ENCODE measurements at regions not wholly inside any gene's neighbourhood (a gene's known extent, or its start where the extent isn't known, plus 50 kb on each side); places are given as distances from the start of the nearest gene placed in this dataset.
"Not testable (repeated sequence)": the region's sequence is repeated elsewhere in the genome, so short reads cannot be mapped to it uniquely, and the experiment has no call there.

DNA sequence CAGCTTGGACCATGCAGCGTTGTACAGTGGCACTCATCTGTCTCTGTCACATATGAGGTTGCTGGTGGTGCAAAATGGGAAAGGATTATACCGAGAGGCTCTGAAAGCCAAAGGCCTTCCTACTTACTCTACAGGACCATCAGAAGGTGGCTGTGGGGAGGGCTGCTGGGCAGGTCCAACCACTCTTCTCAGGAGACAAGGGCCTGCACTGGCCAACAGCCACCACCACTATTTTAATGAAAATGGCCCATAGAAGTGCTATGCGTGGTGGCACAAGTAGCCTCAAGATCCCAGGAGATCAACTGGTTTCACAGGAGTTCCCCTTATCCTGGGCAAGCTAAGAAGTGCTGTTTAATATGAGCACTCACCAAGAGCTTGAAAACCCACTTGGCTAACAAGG lies 52.3 kb downstream of the MRPL57 start:
- ATAC-seq: no peak
- no peak for DNase-seq (ENCODE audit: low spot score)

DNA sequence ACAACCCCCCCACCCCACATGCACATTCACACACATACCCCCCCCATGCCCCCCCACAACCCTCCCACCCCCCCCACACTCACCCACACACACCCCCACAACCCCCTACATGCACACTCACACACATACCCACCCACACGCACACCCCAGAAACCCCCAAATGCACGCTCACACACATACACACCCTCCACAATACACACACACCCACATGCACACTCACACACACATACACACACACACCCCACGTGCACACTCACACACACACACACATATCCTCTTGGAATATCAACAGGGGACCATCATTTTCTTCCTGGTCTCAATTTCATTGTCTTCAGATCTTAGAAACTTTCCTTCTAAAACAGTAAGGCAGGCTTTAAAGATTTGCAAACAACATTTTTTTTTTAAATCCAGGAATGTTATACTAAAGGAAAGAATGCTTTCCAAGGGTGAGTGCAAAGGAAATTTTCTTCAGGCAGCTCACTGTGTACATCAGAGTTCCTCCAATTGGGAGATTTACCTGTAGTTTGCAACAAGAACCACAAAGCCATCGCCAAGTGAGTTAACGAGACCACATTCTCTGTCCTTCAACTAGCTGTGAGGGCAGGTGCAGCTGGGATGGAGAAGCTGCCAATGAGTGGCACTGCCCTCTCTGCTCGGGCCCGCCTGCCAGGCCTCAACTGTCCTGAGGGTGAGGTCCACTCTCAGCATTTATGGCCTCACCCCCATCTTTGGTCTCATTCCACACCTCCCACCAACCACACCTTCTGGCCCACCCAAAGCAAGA lies 53.0 kb downstream of the MRPL57 start:
- ATAC-seq (no peak), DNase-seq (ENCODE audit: low spot score) (no peak)

DNA sequence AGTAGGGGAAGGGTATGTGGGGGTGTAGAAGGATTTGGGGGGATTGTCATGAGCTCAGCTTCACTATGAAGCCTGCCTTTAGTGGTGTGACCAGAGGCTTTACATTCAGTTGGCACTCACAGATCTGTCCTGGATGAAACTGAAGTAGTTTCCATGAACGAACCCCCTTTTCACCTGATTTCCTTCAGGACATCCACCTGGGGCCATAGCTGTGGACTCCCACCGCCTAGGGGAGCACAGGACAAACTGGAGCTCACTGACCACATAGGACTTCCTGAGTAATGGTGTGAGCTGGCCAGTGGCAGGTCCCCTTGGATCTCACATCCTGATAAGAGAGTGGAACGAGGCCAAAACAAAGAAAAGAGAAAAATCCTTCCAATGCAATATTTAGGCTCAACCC lies 54.1 kb downstream of the MRPL57 start:
- ATAC-seq: no peak
- no peak for DNase-seq (ENCODE audit: low spot score)

DNA sequence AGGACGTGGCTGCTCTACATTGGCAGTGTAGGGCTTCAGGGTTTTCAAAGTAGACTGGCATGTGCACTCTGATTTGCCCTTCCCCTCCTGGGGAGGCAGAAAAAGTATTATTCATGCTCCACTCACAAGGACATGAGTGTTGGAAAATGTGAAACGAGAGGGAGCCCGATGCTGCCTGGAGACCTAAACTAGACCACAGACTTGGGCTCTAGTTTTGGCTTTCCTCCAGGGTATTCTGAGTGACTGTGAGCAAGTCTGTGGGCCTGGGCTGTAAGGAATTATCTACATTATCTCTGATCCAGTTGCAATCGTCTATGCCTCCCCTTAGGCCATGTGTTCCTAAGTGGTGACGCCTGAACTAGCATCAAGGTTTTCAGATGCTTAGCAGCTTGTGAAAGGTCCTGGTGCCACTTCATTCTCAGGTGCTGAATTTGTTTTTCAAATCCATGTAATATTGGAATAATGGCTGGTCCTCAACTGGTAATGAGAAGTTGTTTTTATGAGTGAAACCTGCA lies 55.0 kb downstream of the MRPL57 start:
- no peak for ATAC-seq

DNA sequence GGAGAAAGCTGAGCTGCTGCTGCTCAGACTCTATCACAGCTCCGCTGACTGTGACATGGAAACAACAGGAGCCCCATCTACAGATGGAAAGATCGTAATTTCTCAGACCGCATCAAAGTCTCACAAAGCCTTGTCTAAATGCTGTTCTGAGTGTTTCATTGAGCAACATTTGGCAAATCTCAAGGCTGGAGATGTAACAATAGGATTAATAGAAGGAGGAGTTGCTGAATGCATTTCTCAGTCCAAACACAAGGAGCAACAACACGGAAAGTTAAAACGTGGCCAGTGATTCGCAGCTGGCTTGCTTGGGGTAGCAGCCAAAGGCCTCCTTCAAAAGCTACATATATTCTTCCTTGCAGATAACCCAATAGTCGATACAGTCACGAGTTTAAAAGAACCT lies 55.7 kb downstream of the MRPL57 start:
- ATAC-seq (no peak), DNase-seq (ENCODE audit: low spot score) (no peak)

More for the DNA sequence above, 55.0 kb downstream of the MRPL57 start:
- DNase-seq (ENCODE audit: low spot score): no peak

DNA sequence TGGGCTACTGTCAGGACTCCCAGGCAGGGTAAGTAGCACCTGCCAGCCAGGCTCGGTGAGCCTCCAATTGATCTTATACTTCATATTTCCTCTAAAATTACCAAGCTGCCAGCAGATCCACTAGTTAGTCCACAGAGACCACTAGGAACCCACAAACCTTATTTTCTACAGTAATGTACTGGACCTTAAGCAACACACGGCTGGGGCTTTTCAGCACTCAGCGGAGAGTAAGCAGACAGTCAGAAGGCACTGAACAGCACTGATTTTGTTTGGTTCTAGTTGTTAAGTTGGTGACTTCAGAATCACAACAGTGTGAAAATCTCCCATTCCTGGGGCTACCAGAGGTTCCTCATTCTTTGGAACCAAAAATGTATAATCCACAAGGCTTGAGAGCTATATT lies 56.1 kb downstream of the MRPL57 start:
- DNase-seq (ENCODE audit: low spot score): no peak
- no peak for ATAC-seq

DNA sequence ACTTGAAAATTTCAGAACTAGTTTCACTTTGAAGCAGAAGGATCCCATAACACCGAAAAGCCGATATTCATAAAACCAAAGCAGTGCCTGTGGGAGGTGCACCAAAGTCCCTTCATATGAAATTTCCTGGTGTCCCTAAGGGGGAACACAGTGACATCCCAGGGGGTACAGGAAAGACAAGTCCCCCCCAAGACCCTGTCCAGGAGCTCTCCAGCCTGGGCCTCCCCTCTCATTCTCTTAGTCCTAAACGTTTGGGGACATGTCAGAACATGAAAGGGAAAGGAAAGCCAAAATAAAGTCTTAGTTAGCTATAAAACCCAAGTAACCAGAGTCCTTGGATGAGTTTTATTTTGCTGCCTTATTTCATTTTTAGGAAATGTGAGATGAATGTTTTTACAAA lies 56.6 kb downstream of the MRPL57 start:
- no peak for ATAC-seq
- no peak for DNase-seq (ENCODE audit: low spot score)

DNA sequence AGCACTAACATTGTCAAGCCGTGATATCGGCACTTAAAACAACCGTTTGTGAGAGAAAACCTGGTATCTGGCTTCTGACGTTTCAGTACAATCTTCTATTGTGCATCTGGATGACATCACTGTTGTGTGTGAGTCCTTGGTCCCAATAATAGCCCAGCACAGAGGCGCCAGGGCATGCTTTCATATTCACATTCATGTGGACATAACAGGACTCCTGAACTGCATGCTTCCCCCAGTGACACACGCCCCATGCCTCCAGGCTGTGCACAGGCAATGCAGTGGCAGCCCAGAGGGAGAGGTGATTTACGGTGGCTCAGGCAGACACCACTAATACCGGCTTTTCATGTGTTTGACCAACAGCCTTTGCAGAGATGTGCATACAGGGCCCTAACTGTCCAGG lies 58.1 kb downstream of the MRPL57 start:
- DNase-seq (ENCODE audit: low spot score): no peak

DNA sequence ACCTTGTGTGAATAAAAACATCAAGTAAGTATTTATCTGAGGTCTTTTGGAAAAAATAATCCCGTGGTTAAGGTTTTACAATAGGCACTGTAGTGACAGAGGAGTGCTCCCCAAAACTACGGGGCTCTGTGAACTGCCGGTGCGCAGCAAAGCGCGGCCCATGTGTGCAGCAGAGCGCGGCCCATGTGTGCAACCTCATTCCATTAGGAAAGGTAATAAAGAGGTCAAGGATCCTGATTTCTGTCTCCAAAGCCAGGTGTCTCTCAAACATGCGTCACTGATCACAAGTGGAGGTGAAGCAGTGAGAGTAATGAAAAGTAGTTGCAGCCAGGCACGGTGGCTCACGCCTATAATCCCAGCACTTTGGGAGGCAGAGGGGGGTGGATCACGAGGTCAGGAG lies 58.7 kb downstream of the MRPL57 start:
- no peak for DNase-seq (ENCODE audit: low spot score)

More for the DNA sequence above, 58.1 kb downstream of the MRPL57 start:
- no peak for ATAC-seq

DNA sequence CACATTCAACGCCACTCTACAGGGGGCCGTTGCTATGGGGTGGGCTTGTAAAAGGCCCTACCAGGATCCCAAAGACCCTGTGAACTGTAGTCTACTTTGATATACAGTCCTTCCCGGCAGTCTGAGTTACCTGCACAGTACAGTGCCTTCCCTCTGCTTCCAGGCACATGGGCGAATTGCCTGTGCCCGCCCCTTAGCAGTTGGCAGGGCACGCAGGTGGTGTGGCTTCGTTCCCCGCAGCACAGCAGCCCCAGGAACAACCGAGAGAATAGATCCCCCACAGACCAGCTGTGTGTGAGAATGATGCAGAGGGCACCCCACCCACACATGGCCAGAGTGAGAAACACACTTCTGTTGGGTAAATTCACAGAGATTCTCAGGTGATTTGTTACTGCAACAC lies 60.6 kb downstream of the MRPL57 start:
- ATAC-seq (no peak), DNase-seq (ENCODE audit: low spot score) (no peak)

More for the DNA sequence above, 58.7 kb downstream of the MRPL57 start:
- no peak for ATAC-seq

DNA sequence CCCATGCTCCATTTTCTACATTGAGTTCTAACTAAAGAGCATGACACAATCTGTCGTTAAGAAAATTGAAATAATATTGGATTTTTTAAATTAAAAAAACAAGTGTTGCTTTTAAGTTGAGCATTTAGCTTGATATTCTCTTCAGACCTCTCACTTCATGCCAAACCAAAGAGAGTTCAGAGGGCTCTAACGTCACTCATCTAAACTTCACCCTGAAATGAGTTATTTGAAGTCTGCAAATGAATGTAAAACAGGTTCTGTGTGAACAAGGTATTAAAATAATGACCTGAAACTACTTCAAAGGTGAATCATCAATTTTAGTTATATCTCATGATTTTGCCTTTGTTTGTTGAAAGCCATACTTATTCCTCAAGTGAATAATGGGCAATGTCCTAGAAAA lies 61.8 kb downstream of the MRPL57 start:
- ATAC-seq (no peak), DNase-seq (ENCODE audit: low spot score) (no peak)

DNA sequence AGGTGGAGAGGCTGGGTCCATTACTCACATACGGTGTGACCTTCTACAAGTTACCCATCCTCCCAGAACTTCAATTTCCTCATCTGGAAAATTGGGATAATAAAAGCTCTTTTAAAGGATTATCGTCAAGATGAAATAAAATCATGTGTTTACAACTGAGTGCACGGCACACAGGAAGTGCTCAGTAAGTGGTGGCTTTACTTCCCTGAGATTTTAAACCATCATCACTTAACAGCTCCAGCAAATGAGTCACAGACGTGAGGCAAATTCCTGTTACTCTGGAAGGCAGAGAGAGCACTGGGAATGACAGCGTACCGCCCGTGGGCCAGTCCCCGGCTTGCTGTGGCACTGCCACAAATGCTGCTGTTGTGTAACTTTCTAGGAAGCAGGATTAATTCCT lies 64.1 kb downstream of the MRPL57 start:
- no peak for DNase-seq (ENCODE audit: low spot score)
- no peak for ATAC-seq

DNA sequence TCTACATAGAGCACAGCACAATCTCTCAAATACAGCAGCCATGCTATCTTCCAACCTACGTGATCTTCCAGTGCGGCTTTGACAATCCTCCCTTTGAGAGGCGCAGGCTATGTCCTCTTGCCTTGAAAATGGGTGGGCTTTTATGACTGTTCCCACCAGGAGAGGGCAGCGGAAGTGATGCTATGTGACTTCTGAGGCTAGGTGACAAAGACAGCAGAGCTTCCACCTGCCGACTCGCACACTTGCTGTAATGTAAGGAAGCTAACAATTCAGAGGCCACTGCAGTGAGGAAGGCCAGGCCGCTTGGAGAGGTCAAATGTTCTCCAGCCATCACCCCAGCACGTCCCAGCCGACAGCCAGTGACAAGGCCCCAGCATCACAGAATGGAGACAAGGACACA lies 65.8 kb downstream of the MRPL57 start:
- ATAC-seq: no peak
- DNase-seq (ENCODE audit: low spot score): no peak

DNA sequence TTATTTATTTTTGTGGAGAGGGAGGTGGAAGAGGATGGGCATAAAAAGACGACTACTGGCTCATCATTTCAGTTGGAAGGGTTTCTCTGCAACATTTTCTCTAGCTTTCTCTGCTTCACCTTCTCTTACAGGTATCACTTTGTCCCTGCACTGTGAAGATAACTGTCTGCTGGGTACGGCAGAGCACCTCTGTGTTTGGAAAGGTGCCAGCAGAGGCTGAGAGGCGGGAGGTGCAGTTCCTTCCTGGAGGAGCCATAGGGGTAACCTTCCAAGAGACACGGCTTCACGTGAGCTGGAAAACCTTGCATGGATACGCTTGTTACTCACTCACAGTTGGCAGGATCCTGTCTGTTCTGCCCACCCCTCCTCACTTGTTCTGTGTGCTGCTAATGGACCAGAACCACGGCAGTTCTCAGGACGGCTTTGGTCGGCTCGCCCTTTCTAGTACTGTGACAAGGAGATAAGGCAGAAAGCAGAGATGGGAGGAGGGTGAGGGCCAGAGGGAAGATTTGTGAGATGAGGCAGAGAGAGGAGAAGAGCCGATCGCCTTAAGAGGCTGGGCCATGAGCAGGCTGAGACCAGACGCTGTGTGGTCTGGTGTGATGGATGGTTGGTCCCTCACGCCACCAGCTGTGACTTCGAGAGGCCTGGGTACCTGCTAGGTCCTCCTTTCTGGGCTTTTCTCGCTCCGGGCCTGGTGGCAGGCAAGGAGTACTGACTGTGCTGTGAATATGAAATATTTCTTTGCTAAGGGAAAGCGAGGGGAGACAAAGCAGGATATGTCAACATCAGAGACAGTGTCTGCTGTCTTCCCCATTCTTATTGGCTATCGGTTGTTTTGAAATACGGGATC lies 66.8 kb downstream of the MRPL57 start:
- DNase-seq (ENCODE audit: low spot score): no peak
- ATAC-seq: no peak

DNA sequence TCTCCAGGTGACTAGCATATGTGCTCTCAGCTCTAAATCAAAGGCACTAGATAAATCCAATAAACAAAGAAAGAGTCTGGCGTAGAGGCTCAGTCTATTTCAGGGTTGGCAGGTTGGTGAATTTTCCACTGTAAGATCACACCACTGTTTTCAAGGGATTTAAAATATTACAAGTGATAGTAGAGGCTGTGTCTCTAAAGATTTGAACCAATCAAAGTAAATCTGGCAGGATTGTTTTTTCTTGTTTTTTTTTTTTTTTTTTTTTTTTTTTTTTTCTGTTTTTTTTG lies 67.4 kb downstream of the MRPL57 start:
- ATAC-seq; DNase-seq (ENCODE audit: low spot score): not testable (repeated sequence)

DNA sequence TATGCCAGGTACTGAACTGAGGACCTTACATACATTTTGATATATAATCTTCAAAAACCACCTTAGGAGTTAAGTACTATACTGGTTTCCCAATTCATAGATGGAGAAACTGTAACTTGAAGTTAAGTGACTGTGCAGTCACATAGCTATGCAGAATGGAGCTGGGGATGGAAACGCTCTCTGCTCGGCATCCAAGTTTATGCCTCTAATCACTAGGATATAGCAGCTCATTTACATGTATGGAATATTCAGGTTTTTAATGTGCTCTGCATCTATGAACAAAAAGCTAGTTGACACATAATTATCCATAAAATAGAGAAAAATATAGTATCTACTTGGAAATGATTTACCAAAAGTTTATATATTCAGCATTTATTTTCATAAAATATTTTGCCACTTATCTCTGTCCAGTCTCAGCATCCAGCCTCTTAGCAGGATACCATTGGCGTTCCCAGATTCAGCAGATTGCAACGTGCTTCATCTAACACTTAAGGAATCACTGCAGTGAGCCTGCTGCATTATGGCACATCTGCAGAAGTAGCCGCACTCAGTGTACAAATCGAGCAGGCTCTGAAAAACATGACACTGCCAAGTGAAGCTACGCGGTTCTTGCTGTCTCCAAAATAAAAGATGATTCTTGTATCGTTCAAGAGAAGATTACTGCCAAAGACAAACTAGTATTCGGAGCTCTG lies 70.4 kb downstream of the MRPL57 start:
- no peak for ATAC-seq
- DNase-seq (ENCODE audit: low spot score): no peak

DNA sequence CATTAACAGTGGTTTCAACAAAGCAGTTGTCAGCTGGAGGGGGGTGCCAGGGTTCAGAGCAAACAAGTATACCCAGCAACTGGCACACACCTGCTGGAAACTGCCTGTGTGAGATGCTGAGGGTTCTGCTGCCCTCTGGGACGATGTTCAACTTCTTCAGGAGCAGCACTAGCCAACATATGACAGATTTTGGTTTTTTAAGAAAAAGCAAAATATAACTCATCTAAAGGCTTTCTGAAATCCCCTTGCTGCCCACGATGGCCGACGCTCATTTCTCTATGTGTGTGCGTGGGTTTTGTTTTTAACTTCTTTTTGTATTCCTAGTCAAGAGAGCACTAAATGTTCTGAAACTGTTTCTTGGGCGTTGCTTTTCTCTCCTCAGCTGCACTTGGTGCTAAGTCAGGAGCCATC lies 79.9 kb downstream of the MRPL57 start:
- DNase-seq (ENCODE audit: low spot score): no peak
- ATAC-seq: no peak

DNA sequence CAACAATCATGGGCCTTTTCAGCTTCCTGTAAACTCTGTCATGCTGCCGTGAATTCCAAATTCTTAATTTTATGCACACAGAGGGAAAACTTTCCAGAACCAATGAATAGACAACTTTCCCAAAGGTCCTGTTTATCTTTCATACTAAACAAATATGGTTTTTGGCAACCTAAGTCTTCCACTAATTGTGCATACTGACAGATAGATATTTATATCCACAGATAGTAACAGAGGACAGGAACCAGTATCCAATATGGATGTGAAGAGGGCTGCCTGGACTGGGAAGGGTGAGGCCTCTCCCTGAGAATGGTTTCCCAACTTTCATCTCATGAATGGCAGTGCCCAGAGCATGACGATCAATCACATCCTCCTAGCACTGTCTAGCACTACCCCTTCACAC lies 80.4 kb downstream of the MRPL57 start:
- no peak for DNase-seq (ENCODE audit: low spot score)
- ATAC-seq: no peak

DNA sequence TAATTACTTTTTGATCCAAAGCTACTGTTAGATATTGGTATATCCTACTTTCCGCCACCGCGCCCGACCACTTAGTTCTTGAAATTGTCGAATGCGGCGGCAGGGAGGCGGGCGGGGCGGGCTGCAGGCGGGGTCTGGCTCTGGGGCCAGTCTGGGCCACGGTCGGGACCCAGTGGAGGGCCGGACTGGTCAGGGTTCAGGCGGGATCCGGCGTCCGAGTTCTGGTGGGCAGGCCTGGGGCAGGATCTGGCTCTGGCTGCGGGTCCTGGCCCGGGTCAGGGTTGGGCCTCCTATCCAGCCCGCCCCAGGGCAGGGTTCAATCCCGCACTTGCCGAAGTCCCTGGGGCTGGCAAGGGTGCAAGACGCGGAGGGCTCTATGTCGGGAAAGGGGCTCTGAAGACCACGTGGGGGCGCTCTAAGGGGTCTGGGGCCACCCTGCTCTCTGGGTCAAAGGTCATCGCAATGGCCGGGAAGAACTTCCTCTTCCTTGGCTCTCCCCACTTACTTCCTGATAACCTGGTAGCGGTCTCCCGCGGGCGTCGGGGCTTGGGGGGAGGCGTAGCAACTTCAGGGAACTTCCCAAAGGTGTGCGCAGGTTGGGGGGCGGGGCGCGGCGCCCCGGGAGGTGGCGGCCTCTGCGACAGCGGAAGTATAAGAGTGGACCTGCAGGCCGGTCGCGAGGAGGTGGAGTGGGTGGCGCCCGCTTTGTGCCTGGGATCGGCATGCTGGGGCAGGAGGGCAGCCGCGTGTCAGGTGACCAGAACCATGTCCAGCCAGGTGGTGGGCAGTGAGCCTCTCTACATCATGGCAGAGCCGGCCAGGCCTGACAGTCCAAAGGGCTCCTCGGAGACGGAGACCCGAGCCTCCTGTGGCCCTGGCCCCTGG lies 83.4 kb downstream of the MRPL57 start:
- ATAC-seq (no peak), DNase-seq (ENCODE audit: low spot score) (no peak)

DNA sequence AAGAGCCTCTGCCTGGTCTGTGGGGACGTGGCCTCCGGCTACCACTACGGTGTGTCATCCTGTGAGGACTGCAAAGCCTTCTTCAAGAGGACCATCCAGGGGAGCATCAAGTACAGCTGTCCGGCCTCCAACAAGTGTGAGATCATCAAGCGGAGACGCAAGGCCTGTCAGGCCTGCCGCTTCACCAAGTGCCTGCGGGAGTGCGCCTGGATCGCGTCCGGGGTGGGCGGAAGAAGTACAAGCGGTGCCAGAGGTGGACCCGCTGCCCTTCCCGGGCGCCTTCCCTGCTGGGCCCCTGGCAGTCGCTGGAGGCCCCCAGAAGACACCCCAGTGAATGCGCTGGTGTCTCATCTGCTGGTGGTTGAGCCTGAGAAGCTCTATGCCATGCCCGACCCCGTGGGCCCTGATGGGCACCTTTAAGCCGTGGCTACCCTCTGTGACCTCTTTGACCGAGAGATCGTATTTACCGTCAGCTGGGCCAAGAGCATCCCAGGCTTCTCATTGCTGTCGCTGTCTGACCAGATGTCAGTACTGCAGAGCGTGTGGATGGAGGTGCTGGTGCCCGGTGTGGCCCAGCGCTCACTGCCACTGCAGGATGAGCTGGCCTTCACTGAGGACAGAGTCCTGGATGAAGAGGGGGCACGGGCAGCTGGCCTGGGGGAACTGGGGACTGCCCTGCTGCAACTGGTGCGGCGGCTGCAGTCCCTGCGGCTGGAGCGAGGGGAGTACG lies 84.3 kb downstream of the MRPL57 start:
- not testable (repeated sequence) for DNase-seq (ENCODE audit: low spot score); ATAC-seq
